ENCODE measurements at regions not wholly inside any gene's neighbourhood (a gene's known extent, or its start where the extent isn't known, plus 50 kb on each side); places are given as distances from the start of the nearest gene placed in this dataset.
"Not testable (repeated sequence)": the region's sequence is repeated elsewhere in the genome, so short reads cannot be mapped to it uniquely, and the experiment has no call there.

- CTCF ChIA-PET: no interaction called here
- no peak overlapping the region for H3K27ac ChIP-seq (ENCODE audit: low read depth, low read length)
Measured at GRCh38 chr15:96487245-96487644, 156.7 kb downstream of the NR2F2 start.

DNA sequence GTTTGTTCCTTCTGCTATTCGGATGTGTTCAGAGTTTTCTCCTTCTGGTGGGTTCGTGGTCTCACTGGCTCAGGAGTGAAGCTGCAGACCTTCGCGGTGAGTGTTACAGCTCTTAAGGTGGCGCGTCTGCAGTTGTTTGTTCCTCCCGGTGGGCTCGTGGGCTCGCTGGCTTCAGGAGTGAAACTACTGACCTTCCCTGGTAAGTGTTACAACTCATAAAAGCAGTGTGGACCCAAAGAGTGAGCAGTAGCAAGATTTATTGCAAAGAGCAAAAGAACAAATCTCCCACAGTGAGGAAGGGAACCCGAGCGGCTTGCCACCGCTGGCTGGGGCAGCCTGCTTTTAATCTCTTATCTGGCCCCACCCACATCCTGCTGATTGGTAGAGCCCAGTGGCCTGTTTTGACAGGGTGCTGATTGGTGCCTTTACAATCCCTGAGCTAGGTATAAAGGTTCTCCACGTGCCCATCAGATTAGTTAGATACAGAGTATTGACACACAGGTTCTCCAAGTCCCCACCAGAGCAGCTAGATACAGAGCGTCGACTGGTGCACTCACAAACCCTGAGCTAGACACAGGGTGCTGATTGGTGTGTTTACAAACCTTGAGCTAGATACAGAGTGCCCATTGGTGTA lies 160.7 kb downstream of the NR2F2 start:
- H3K9me3 ChIP-seq (ENCODE audit: control insufficient read depth, insufficient read depth, low read length); H3K27me3 ChIP-seq (ENCODE audit: control insufficient read depth, insufficient read depth, low read length); CTCF ChIA-PET; DNase-seq (ENCODE audit: low read depth, low spot score); H3K4me3 ChIP-seq (ENCODE audit: low read depth, low read length); POLR2A ChIA-PET; H3K27ac ChIP-seq (ENCODE audit: low read depth, low read length): not testable (repeated sequence)

More at GRCh38 chr15:96487245-96487644, 156.7 kb downstream of the NR2F2 start:
- no peak overlapping the region for H3K4me3 ChIP-seq (ENCODE audit: low read depth, low read length)
- POLR2A ChIA-PET: no interaction called here
- TF ChIP-seq, protein P1, sequence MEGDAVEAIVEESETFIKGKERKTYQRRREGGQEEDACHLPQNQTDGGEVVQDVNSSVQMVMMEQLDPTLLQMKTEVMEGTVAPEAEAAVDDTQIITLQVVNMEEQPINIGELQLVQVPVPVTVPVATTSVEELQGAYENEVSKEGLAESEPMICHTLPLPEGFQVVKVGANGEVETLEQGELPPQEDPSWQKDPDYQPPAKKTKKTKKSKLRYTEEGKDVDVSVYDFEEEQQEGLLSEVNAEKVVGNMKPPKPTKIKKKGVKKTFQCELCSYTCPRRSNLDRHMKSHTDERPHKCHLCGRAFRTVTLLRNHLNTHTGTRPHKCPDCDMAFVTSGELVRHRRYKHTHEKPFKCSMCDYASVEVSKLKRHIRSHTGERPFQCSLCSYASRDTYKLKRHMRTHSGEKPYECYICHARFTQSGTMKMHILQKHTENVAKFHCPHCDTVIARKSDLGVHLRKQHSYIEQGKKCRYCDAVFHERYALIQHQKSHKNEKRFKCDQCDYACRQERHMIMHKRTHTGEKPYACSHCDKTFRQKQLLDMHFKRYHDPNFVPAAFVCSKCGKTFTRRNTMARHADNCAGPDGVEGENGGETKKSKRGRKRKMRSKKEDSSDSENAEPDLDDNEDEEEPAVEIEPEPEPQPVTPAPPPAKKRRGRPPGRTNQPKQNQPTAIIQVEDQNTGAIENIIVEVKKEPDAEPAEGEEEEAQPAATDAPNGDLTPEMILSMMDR (IDR thresholded peaks at IDR 0.05; ENCODE audit: low read depth, low read length): no peak
- no peak for DNase-seq (ENCODE audit: low read depth, low spot score)
- no peaks in the 10 kb centered on the region for H3K9me3 ChIP-seq (ENCODE audit: control insufficient read depth, insufficient read depth, low read length)
- no peaks in the 10 kb centered on the region for H3K27me3 ChIP-seq (ENCODE audit: control insufficient read depth, insufficient read depth, low read length)

GRCh38 chr15:96491700-96492644 lies 161.5 kb downstream of the NR2F2 start:
- H3K4me3 ChIP-seq (ENCODE audit: low read depth, low read length); DNase-seq (ENCODE audit: low read depth, low spot score); H3K27me3 ChIP-seq (ENCODE audit: control insufficient read depth, insufficient read depth, low read length); H3K27ac ChIP-seq (ENCODE audit: low read depth, low read length); CTCF ChIA-PET; POLR2A ChIA-PET; H3K9me3 ChIP-seq (ENCODE audit: control insufficient read depth, insufficient read depth, low read length): not testable (repeated sequence)

- POLR2A ChIA-PET: no interaction called here
- DNase-seq (ENCODE audit: low read depth, low spot score): no peak
- CTCF ChIA-PET: no interaction called here
- H3K27ac ChIP-seq (ENCODE audit: low read depth, low read length): no peak overlapping the region
- no peaks in the 10 kb centered on the region for H3K9me3 ChIP-seq (ENCODE audit: control insufficient read depth, insufficient read depth, low read length)
- no peak overlapping the region for H3K4me3 ChIP-seq (ENCODE audit: low read depth, low read length)
- H3K27me3 ChIP-seq (ENCODE audit: control insufficient read depth, insufficient read depth, low read length): no peaks in the 10 kb centered on the region
- TF ChIP-seq, protein P1 (IDR thresholded peaks at IDR 0.05; ENCODE audit: low read depth, low read length): no peak
Measured at GRCh38 chr15:96494505-96494904, 164.0 kb downstream of the NR2F2 start.

DNA sequence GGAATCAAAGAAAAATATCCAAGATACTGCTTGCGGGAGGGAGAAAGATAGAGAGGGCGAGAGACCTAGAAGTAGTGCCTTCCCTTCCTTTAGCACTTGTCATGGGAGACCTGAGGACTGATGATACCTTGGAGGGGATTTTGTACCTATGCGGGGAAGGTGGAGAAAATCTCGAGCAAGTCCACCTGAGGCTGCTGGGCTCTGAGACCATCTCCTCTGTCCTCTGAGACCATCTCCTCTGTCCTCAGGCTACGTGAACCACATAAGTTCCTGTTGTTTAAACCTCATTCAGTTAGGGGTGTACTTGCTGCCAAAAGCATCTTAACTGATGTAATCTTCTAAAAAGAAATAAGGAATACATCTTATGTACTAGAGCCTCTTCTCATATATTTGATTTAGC lies 164.9 kb downstream of the NR2F2 start:
- Histone ChIP-seq H3K9me3 (ENCODE audit: control insufficient read depth, insufficient read depth, low read length) (no peaks in the 10 kb centered on the region), H3K27ac (ENCODE audit: low read depth, low read length) (no peak overlapping the region), H3K27me3 (ENCODE audit: control insufficient read depth, insufficient read depth, low read length) (no peaks in the 10 kb centered on the region), H3K4me3 (ENCODE audit: low read depth, low read length) (no peak overlapping the region)
- ChIA-PET CTCF (no interaction called here), POLR2A (no interaction called here)
- DNase-seq (ENCODE audit: low read depth, low spot score): no peak
- TF ChIP-seq, protein P1 (IDR thresholded peaks at IDR 0.05; ENCODE audit: low read depth, low read length): no peak

- no peaks in the 10 kb centered on the region for H3K27me3 ChIP-seq (ENCODE audit: control insufficient read depth, insufficient read depth, low read length)
- TF ChIP-seq, protein P1 (IDR thresholded peaks at IDR 0.05; ENCODE audit: low read depth, low read length): no peak
- CTCF ChIA-PET: no interaction called here
- no peak overlapping the region for H3K27ac ChIP-seq (ENCODE audit: low read depth, low read length)
- no peak overlapping the region for H3K4me3 ChIP-seq (ENCODE audit: low read depth, low read length)
- POLR2A ChIA-PET: no interaction called here
- no peak for DNase-seq (ENCODE audit: low read depth, low spot score)
- H3K9me3 ChIP-seq (ENCODE audit: control insufficient read depth, insufficient read depth, low read length): no peaks in the 10 kb centered on the region
Measured at GRCh38 chr15:96497951-96498350, 167.5 kb downstream of the NR2F2 start.
